ENCODE measurements at regions not wholly inside any gene's neighbourhood (a gene's known extent, or its start where the extent isn't known, plus 50 kb on each side); places are given as distances from the start of the nearest gene placed in this dataset.
A peak's percentile ranks its signal among the peaks of the same experiment; 100 is the strongest.

GRCh38 chr1:112312879-112313278, 83.1 kb upstream of the CTTNBP2NL start:
- Mint-ChIP-seq H3K36me3 (no peaks in the 10 kb centered on the region), H3K4me3 (no peak overlapping the region), H3K4me1 (no peaks in the 10 kb centered on the region), H3K9me3 (no peaks in the 10 kb centered on the region), H3K27me3 (peaks cover 33 to 37% of the 10 kb centered on the region in 2 donors), H3K27ac (no peak overlapping the region)
- ATAC-seq (replicated peaks) (no peak), DNase-seq (no peak)

GRCh38 chr1:112316254-112316913, 79.6 kb upstream of the CTTNBP2NL start:
- no peaks in the 10 kb centered on the region for H3K36me3 Mint-ChIP-seq
- H3K4me3 Mint-ChIP-seq: no peak overlapping the region
- no peak for ATAC-seq (replicated peaks)
- H3K27ac Mint-ChIP-seq: no peak overlapping the region
- no peaks in the 10 kb centered on the region for H3K9me3 Mint-ChIP-seq
- peaks cover 29 to 31% of the 10 kb centered on the region in 2 donors for H3K27me3 Mint-ChIP-seq
- DNase-seq: no peak
- H3K4me1 Mint-ChIP-seq: peaks cover 0 to 3% of the 10 kb centered on the region in 2 donors

- DNase-seq (no peak), ATAC-seq (replicated peaks) (no peak)
- Mint-ChIP-seq H3K4me3 (no peak overlapping the region), H3K27ac (no peak overlapping the region), H3K4me1 (peaks cover 0 to 3% of the 10 kb centered on the region in 2 donors), H3K36me3 (no peaks in the 10 kb centered on the region), H3K9me3 (no peaks in the 10 kb centered on the region), H3K27me3 (peaks cover 25 to 26% of the 10 kb centered on the region in 2 donors)
Observed at GRCh38 chr1:112317140-112317539, 78.9 kb upstream of the CTTNBP2NL start.

- DNase-seq (no peak), ATAC-seq (replicated peaks) (no peak)
- Mint-ChIP-seq H3K27ac (no peak overlapping the region), H3K4me3 (no peak overlapping the region), H3K4me1 (peaks cover 0 to 3% of the 10 kb centered on the region in 2 donors), H3K9me3 (no peaks in the 10 kb centered on the region), H3K27me3 (peaks cover 26% of the 10 kb centered on the region in 2 donors), H3K36me3 (no peaks in the 10 kb centered on the region)
Observed at GRCh38 chr1:112317611-112318062, 78.4 kb upstream of the CTTNBP2NL start.

- peaks cover 0 to 3% of the 10 kb centered on the region in 2 donors for H3K4me1 Mint-ChIP-seq
- peaks cover 31 to 32% of the 10 kb centered on the region in 2 donors for H3K27me3 Mint-ChIP-seq
- no peaks in the 10 kb centered on the region for H3K36me3 Mint-ChIP-seq
- DNase-seq: no peak
- no peak for ATAC-seq (replicated peaks)
- no peak overlapping the region for H3K4me3 Mint-ChIP-seq
- no peak overlapping the region for H3K27ac Mint-ChIP-seq
- H3K9me3 Mint-ChIP-seq: no peaks in the 10 kb centered on the region
Observed at GRCh38 chr1:112318263-112318662, 77.8 kb upstream of the CTTNBP2NL start.

- Mint-ChIP-seq H3K36me3 (no peaks in the 10 kb centered on the region), H3K9me3 (no peaks in the 10 kb centered on the region), H3K4me1 (peaks cover 0 to 3% of the 10 kb centered on the region in 2 donors), H3K4me3 (no peak overlapping the region), H3K27ac (no peak overlapping the region), H3K27me3 (peaks cover 31 to 38% of the 10 kb centered on the region in 2 donors)
- ATAC-seq (replicated peaks): no peak
- no peak for DNase-seq
Observed at GRCh38 chr1:112318698-112319370, 77.2 kb upstream of the CTTNBP2NL start.

GRCh38 chr1:112319371-112320040, 76.5 kb upstream of the CTTNBP2NL start:
- no peaks in the 10 kb centered on the region for H3K36me3 Mint-ChIP-seq
- no peak overlapping the region for H3K27ac Mint-ChIP-seq
- H3K4me1 Mint-ChIP-seq: peaks cover 0 to 3% of the 10 kb centered on the region in 2 donors
- H3K4me3 Mint-ChIP-seq: no peak overlapping the region
- DNase-seq (no peak), ATAC-seq (replicated peaks) (no peak)
- H3K9me3 Mint-ChIP-seq: no peaks in the 10 kb centered on the region
- peaks cover 31 to 44% of the 10 kb centered on the region in 2 donors for H3K27me3 Mint-ChIP-seq

- Mint-ChIP-seq H3K4me1 (peaks cover 0 to 3% of the 10 kb centered on the region in 2 donors), H3K27ac (no peak overlapping the region), H3K4me3 (no peak overlapping the region), H3K27me3 (peaks cover 31 to 44% of the 10 kb centered on the region in 2 donors), H3K9me3 (no peaks in the 10 kb centered on the region), H3K36me3 (no peaks in the 10 kb centered on the region)
- ATAC-seq (replicated peaks) (peak in 1 of 2 donors; percentile 23), DNase-seq (no peak)
Observed at GRCh38 chr1:112320058-112320457, 76.0 kb upstream of the CTTNBP2NL start.

GRCh38 chr1:112322018-112322417, 74.0 kb upstream of the CTTNBP2NL start:
- Mint-ChIP-seq H3K9me3 (no peaks in the 10 kb centered on the region), H3K27me3 (peaks cover 32 to 46% of the 10 kb centered on the region in 2 donors), H3K27ac (no peak overlapping the region), H3K4me1 (peaks cover 0 to 3% of the 10 kb centered on the region in 2 donors), H3K36me3 (no peaks in the 10 kb centered on the region), H3K4me3 (no peak overlapping the region)
- DNase-seq (no peak), ATAC-seq (replicated peaks) (no peak)

- no peaks in the 10 kb centered on the region for H3K9me3 Mint-ChIP-seq
- H3K36me3 Mint-ChIP-seq: no peaks in the 10 kb centered on the region
- no peak for ATAC-seq (replicated peaks)
- no peak overlapping the region for H3K4me3 Mint-ChIP-seq
- DNase-seq: no peak
- H3K27ac Mint-ChIP-seq: no peak overlapping the region
- peaks cover 22 to 41% of the 10 kb centered on the region in 2 donors for H3K27me3 Mint-ChIP-seq
- peaks cover 0 to 3% of the 10 kb centered on the region in 2 donors for H3K4me1 Mint-ChIP-seq
Observed at GRCh38 chr1:112322983-112323678, 72.9 kb upstream of the CTTNBP2NL start.

- H3K27ac Mint-ChIP-seq: no peak overlapping the region
- H3K4me1 Mint-ChIP-seq: peaks cover 0 to under 1% of the 10 kb centered on the region in 2 donors
- no peak for ATAC-seq (replicated peaks)
- no peak for DNase-seq
- no peaks in the 10 kb centered on the region for H3K9me3 Mint-ChIP-seq
- H3K27me3 Mint-ChIP-seq: peaks cover 31 to 47% of the 10 kb centered on the region in 2 donors
- H3K4me3 Mint-ChIP-seq: no peak overlapping the region
- no peaks in the 10 kb centered on the region for H3K36me3 Mint-ChIP-seq
Observed at GRCh38 chr1:112325504-112325903, 70.5 kb upstream of the CTTNBP2NL start.

- peaks cover 35 to 47% of the 10 kb centered on the region in 2 donors for H3K27me3 Mint-ChIP-seq
- no peaks in the 10 kb centered on the region for H3K9me3 Mint-ChIP-seq
- no peak overlapping the region for H3K27ac Mint-ChIP-seq
- H3K4me3 Mint-ChIP-seq: no peak overlapping the region
- ATAC-seq (replicated peaks): no peak
- H3K36me3 Mint-ChIP-seq: no peaks in the 10 kb centered on the region
- DNase-seq: no peak
- no peaks in the 10 kb centered on the region for H3K4me1 Mint-ChIP-seq
Observed at GRCh38 chr1:112328600-112328999, 67.4 kb upstream of the CTTNBP2NL start.

GRCh38 chr1:112332176-112333150, 63.6 kb upstream of the CTTNBP2NL start:
- Mint-ChIP-seq H3K4me1 (peaks cover 6 to 7% of the 10 kb centered on the region in 2 donors), H3K27me3 (peaks cover 36 to 60% of the 10 kb centered on the region in 2 donors), H3K4me3 (no peak overlapping the region), H3K36me3 (no peaks in the 10 kb centered on the region), H3K9me3 (no peaks in the 10 kb centered on the region), H3K27ac (no peak overlapping the region)
- DNase-seq (no peak), ATAC-seq (replicated peaks) (no peak)

Measured in stimulated activated naive B cell treated with anti-CD40 and anti-IgM and Interleukin-4, amounts not matched to agents 10 μg/mL and 1 μg/mL and 100 μg/mL, for 72 hours (primary cell).